Nephron progenitor cell (in vitro differentiated cells): ENCODE measurements at regions not wholly inside any gene's neighbourhood (a gene's known extent, or its start where the extent isn't known, plus 50 kb on each side); places are given as distances from the start of the nearest gene placed in this dataset.
A peak's percentile ranks its signal among the peaks of the same experiment; 100 is the strongest.

ENCODE experiments used
- DNase-seq: peaks from one replicate; pipeline ENCODE4 v3.0.0; 2021
- H3K27ac Mint-ChIP-seq: 2 replicates; pipeline ENCODE4 v1.8.0; 2021; ENCODE audit warnings: mild to moderate bottlenecking, moderate library complexity, mixed read lengths
- H3K27me3 Mint-ChIP-seq: 2 replicates; pipeline ENCODE4 v1.8.0; 2021; ENCODE audit warnings: mild to moderate bottlenecking, low read depth, mixed read lengths; ENCODE audit not compliant: poor library complexity
- H3K36me3 Mint-ChIP-seq: 2 replicates; pipeline ENCODE4 v1.8.0; 2021; ENCODE audit warnings: low read depth, mixed read lengths
- H3K4me1 Mint-ChIP-seq: 2 replicates; pipeline ENCODE4 v1.8.0; 2021; ENCODE audit warnings: mixed read lengths
- H3K4me3 Mint-ChIP-seq: 2 replicates; pipeline ENCODE4 v1.8.0; 2021; ENCODE audit warnings: mild to moderate bottlenecking, moderate library complexity, mixed read lengths
- H3K9me3 Mint-ChIP-seq: 2 replicates; pipeline ENCODE4 v1.8.0; 2021; ENCODE audit warnings: mild to moderate bottlenecking, moderate library complexity, mixed read lengths
- CTCF ChIP-seq: fragments of 200-600 bp; sonication (generic); IDR thresholded peaks from 2 replicates; pipeline ENCODE4 v1.5.0; 2021; ENCODE audit warnings: antibody characterized with exemption

- Mint-ChIP-seq H3K9me3 (peaks cover 7% of the 10 kb centered on the region), H3K36me3 (no peaks in the 10 kb centered on the region), H3K4me3 (no peak overlapping the region), H3K27me3 (peaks cover 33% of the 10 kb centered on the region), H3K4me1 (peaks cover 13% of the 10 kb centered on the region), H3K27ac (no peak overlapping the region)
- no peak for TF ChIP-seq CTCF
- peak; percentile 12 for DNase-seq
Observed at GRCh38 chr17:33981711-33982601, 273.1 kb upstream of the CCL2 start.

- Mint-ChIP-seq H3K4me1 (peaks cover 22% of the 10 kb centered on the region), H3K36me3 (no peaks in the 10 kb centered on the region), H3K9me3 (peaks cover 14% of the 10 kb centered on the region), H3K27me3 (peaks cover 33% of the 10 kb centered on the region), H3K4me3 (no peak overlapping the region), H3K27ac (no peak overlapping the region)
- TF ChIP-seq CTCF, result no peak
- no peak for DNase-seq
Observed at GRCh38 chr17:33982909-33983308, 272.2 kb upstream of the CCL2 start.

- TF ChIP-seq CTCF, result no peak
- Mint-ChIP-seq H3K27me3 (peaks cover 24% of the 10 kb centered on the region), H3K4me3 (no peak overlapping the region), H3K9me3 (peaks cover 24% of the 10 kb centered on the region), H3K4me1 (peaks cover 30% of the 10 kb centered on the region), H3K27ac (no peak overlapping the region), H3K36me3 (peaks cover 7% of the 10 kb centered on the region)
- no peak for DNase-seq
Observed at GRCh38 chr17:33983824-33984574, 271.1 kb upstream of the CCL2 start.

- no peak overlapping the region for H3K27ac Mint-ChIP-seq
- H3K9me3 Mint-ChIP-seq, result peaks cover 17% of the 10 kb centered on the region
- H3K27me3 Mint-ChIP-seq, result peaks cover 14% of the 10 kb centered on the region
- peaks cover 7% of the 10 kb centered on the region for H3K36me3 Mint-ChIP-seq
- TF ChIP-seq CTCF, result no peak
- H3K4me1 Mint-ChIP-seq, result peaks cover 51% of the 10 kb centered on the region
- DNase-seq, result no peak
- H3K4me3 Mint-ChIP-seq, result no peak overlapping the region
Observed at GRCh38 chr17:33986088-33986487, 269.0 kb upstream of the CCL2 start.

- Mint-ChIP-seq H3K4me3 (no peak overlapping the region), H3K9me3 (peaks cover 17% of the 10 kb centered on the region), H3K4me1 (peaks cover 55% of the 10 kb centered on the region), H3K27me3 (peaks cover 14% of the 10 kb centered on the region), H3K27ac (no peak overlapping the region), H3K36me3 (peaks cover 7% of the 10 kb centered on the region)
- TF ChIP-seq CTCF, result no peak
- DNase-seq, result no peak
Observed at GRCh38 chr17:33986566-33986965, 268.5 kb upstream of the CCL2 start.
